ENCODE measurements at regions not wholly inside any gene's neighbourhood (a gene's known extent, or its start where the extent isn't known, plus 50 kb on each side); places are given as distances from the start of the nearest gene placed in this dataset.

- H3K4me3 Mint-ChIP-seq, result no peak overlapping the region
- no peaks in the 10 kb centered on the region for H3K4me1 Mint-ChIP-seq (ENCODE audit: low read depth)
- H3K27me3 Mint-ChIP-seq, result peaks cover 14% of the 10 kb centered on the region
- no peaks in the 10 kb centered on the region for H3K9me3 Mint-ChIP-seq
- no peak overlapping the region for H3K27ac Mint-ChIP-seq
- H3K36me3 Mint-ChIP-seq (ENCODE audit: low read depth), result no peaks in the 10 kb centered on the region
- intact Hi-C loops (cut with micrococcal nuclease), result loop anchor here (10.0 kb wide), 1 partner anchor 737 kb away; no protein-coding TSS in a partner anchor
These were observed 567.9 kb upstream of the CADM1 start for GRCh38 chr11:116072133-116072532.

DNA sequence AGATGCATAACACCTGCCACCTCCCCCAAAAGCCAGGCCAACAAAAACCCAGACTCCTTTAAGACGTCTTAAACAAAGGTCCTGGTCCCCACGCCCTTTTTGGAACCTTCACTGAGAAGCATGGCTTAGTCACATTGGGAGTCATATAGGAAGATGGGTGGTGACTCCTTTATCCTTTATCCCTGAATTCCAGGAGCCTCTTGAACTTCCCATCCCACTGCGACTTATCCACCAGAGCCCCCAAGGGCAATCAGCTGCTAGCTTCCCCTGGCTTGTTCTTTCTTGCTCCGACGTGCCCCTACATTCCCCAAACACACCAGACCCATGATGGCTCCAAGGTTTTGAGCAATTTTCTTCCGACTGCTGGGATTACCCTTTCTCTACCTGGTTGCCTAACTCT, 567.0 kb upstream of the CADM1 start:
- Mint-ChIP-seq H3K36me3 (ENCODE audit: low read depth) (no peaks in the 10 kb centered on the region), H3K4me1 (ENCODE audit: low read depth) (no peaks in the 10 kb centered on the region), H3K4me3 (no peak overlapping the region), H3K9me3 (no peaks in the 10 kb centered on the region), H3K27me3 (peaks cover 14% of the 10 kb centered on the region), H3K27ac (no peak overlapping the region)
- intact Hi-C loops (cut with micrococcal nuclease), result loop anchor here (10.0 kb wide), 1 partner anchor 736 kb away; no protein-coding TSS in a partner anchor

DNA sequence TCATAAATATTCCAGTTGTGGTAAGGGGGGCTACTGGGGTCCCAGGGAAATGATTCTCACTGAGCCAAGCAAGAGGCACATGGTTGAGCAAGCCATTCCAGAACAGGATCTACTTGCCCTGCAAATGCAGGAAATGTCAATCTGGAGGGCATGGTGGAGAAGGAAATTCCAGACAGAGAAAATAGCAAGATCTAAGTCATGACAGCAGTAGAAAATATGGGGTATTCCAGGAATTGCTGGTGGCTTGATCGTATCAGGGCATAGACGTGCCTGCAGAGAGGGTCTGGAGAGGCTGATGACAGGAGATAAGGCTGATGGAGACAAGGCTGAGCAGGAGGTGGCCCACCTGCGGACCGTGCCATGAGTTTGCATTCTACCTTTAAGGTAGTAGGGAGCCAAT, 566.3 kb upstream of the CADM1 start:
- Mint-ChIP-seq H3K4me1 (ENCODE audit: low read depth) (no peaks in the 10 kb centered on the region), H3K36me3 (ENCODE audit: low read depth) (no peaks in the 10 kb centered on the region), H3K4me3 (no peak overlapping the region), H3K27me3 (peaks cover 14% of the 10 kb centered on the region), H3K27ac (no peak overlapping the region), H3K9me3 (no peaks in the 10 kb centered on the region)
- intact Hi-C loops (cut with micrococcal nuclease), result loop anchor here (10.0 kb wide), 1 partner anchor 736 kb away; no protein-coding TSS in a partner anchor

- intact Hi-C loops (cut with micrococcal nuclease), result no loop called here
- H3K27ac Mint-ChIP-seq, result no peak overlapping the region
- H3K27me3 Mint-ChIP-seq, result peaks cover 10% of the 10 kb centered on the region
- no peaks in the 10 kb centered on the region for H3K4me1 Mint-ChIP-seq (ENCODE audit: low read depth)
- no peaks in the 10 kb centered on the region for H3K9me3 Mint-ChIP-seq
- H3K36me3 Mint-ChIP-seq (ENCODE audit: low read depth), result no peaks in the 10 kb centered on the region
- H3K4me3 Mint-ChIP-seq, result no peak overlapping the region
These were observed 562.6 kb upstream of the CADM1 start for GRCh38 chr11:116066777-116067176.

GRCh38 chr11:116065986-116066385, 561.8 kb upstream of the CADM1 start:
- peaks cover 7% of the 10 kb centered on the region for H3K27me3 Mint-ChIP-seq
- intact Hi-C loops (cut with micrococcal nuclease), result no loop called here
- H3K4me1 Mint-ChIP-seq (ENCODE audit: low read depth), result no peaks in the 10 kb centered on the region
- no peaks in the 10 kb centered on the region for H3K36me3 Mint-ChIP-seq (ENCODE audit: low read depth)
- no peak overlapping the region for H3K27ac Mint-ChIP-seq
- no peaks in the 10 kb centered on the region for H3K9me3 Mint-ChIP-seq
- H3K4me3 Mint-ChIP-seq, result no peak overlapping the region

GRCh38 chr11:116065191-116065895, 561.1 kb upstream of the CADM1 start:
- Mint-ChIP-seq H3K27ac (no peak overlapping the region), H3K4me3 (no peak overlapping the region), H3K36me3 (ENCODE audit: low read depth) (no peaks in the 10 kb centered on the region), H3K9me3 (no peaks in the 10 kb centered on the region), H3K27me3 (peaks cover 4% of the 10 kb centered on the region), H3K4me1 (ENCODE audit: low read depth) (no peaks in the 10 kb centered on the region)
- intact Hi-C loops (cut with micrococcal nuclease), result no loop called here

GRCh38 chr11:116062490-116063171, 558.4 kb upstream of the CADM1 start:
- Mint-ChIP-seq H3K27me3 (peaks cover 8% of the 10 kb centered on the region), H3K4me3 (no peak overlapping the region), H3K36me3 (ENCODE audit: low read depth) (no peaks in the 10 kb centered on the region), H3K9me3 (no peaks in the 10 kb centered on the region), H3K4me1 (ENCODE audit: low read depth) (no peaks in the 10 kb centered on the region), H3K27ac (no peak overlapping the region)
- intact Hi-C loops (cut with micrococcal nuclease), result no loop called here

- no peaks in the 10 kb centered on the region for H3K4me1 Mint-ChIP-seq (ENCODE audit: low read depth)
- intact Hi-C loops (cut with micrococcal nuclease), result no loop called here
- no peaks in the 10 kb centered on the region for H3K9me3 Mint-ChIP-seq
- H3K4me3 Mint-ChIP-seq, result no peak overlapping the region
- H3K27ac Mint-ChIP-seq, result no peak overlapping the region
- no peaks in the 10 kb centered on the region for H3K36me3 Mint-ChIP-seq (ENCODE audit: low read depth)
- peaks cover 8% of the 10 kb centered on the region for H3K27me3 Mint-ChIP-seq
These were observed 557.9 kb upstream of the CADM1 start for GRCh38 chr11:116062129-116062489.

DNA sequence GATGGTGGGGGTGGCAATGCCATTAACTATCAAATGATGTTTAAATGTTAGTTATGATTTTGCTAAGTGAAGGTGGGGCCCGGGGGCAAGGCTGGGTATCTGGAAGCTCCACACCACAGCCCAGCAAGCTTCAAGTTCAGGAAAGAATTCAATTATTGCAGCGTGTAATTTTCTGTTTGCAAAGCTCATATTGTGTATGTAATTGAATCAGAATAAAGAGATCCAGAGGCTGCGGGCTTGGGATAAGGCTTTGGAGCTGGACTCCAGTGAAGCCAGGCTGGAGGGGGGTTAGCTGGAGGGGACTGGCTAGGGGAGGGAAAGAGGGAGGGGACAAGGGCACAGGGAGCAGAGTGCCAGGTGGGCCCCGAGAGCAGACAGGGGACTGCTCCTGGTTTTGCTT, 557.1 kb upstream of the CADM1 start:
- no peaks in the 10 kb centered on the region for H3K9me3 Mint-ChIP-seq
- H3K27ac Mint-ChIP-seq, result no peak overlapping the region
- intact Hi-C loops (cut with micrococcal nuclease), result no loop called here
- no peaks in the 10 kb centered on the region for H3K4me1 Mint-ChIP-seq (ENCODE audit: low read depth)
- no peaks in the 10 kb centered on the region for H3K36me3 Mint-ChIP-seq (ENCODE audit: low read depth)
- H3K27me3 Mint-ChIP-seq, result peaks cover 9% of the 10 kb centered on the region
- no peak overlapping the region for H3K4me3 Mint-ChIP-seq

GRCh38 chr11:116059919-116060318, 555.7 kb upstream of the CADM1 start:
- Mint-ChIP-seq H3K4me1 (ENCODE audit: low read depth) (no peaks in the 10 kb centered on the region), H3K9me3 (no peaks in the 10 kb centered on the region), H3K27me3 (peaks cover 15% of the 10 kb centered on the region), H3K27ac (no peak overlapping the region), H3K4me3 (no peak overlapping the region), H3K36me3 (ENCODE audit: low read depth) (no peaks in the 10 kb centered on the region)
- intact Hi-C loops (cut with micrococcal nuclease), result no loop called here

DNA sequence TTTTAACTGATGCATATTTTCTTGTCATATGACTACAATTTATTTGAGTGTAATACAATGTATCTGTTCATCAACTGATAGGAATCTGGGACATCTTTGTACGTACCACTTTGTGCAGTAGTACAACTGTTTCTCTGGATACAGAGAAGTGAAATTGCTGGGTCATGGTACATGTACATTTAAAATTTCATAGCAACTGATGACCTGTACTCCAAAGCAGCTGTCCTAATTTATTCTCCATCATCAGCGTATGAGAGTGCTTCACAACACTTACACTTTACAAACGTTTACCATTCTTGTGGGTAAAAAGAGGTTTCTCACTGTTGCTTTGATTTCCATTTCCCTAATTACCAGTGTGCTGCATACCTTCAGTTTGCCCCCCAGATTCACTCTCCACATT, 552.8 kb upstream of the CADM1 start:
- no peak overlapping the region for H3K4me3 Mint-ChIP-seq
- no peaks in the 10 kb centered on the region for H3K9me3 Mint-ChIP-seq
- H3K4me1 Mint-ChIP-seq (ENCODE audit: low read depth), result no peaks in the 10 kb centered on the region
- H3K27ac Mint-ChIP-seq, result no peak overlapping the region
- no peaks in the 10 kb centered on the region for H3K36me3 Mint-ChIP-seq (ENCODE audit: low read depth)
- H3K27me3 Mint-ChIP-seq, result peaks cover 19% of the 10 kb centered on the region
- intact Hi-C loops (cut with micrococcal nuclease), result no loop called here

DNA sequence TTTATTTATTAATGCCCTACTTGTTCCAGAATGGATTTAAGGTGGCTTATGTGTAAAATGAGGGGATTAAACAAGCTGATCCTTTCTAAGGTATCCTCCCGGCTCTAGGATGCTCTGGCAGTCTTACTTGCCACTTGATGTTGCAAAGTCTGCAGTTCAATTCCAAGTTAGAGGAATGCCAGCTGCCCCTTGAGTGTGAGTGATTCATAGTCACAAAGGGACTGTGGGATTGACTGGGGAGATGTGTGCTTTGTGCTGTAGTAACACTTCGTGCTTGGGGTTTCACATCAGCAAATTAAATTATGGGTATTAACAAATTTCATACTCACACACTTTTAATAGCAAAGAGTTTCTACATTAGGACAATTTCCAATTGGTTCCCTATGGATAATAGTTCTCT, 550.8 kb upstream of the CADM1 start:
- H3K4me3 Mint-ChIP-seq, result no peak overlapping the region
- peaks cover 19% of the 10 kb centered on the region for H3K27me3 Mint-ChIP-seq
- intact Hi-C loops (cut with micrococcal nuclease), result no loop called here
- H3K9me3 Mint-ChIP-seq, result no peaks in the 10 kb centered on the region
- no peaks in the 10 kb centered on the region for H3K4me1 Mint-ChIP-seq (ENCODE audit: low read depth)
- no peaks in the 10 kb centered on the region for H3K36me3 Mint-ChIP-seq (ENCODE audit: low read depth)
- no peak overlapping the region for H3K27ac Mint-ChIP-seq

DNA sequence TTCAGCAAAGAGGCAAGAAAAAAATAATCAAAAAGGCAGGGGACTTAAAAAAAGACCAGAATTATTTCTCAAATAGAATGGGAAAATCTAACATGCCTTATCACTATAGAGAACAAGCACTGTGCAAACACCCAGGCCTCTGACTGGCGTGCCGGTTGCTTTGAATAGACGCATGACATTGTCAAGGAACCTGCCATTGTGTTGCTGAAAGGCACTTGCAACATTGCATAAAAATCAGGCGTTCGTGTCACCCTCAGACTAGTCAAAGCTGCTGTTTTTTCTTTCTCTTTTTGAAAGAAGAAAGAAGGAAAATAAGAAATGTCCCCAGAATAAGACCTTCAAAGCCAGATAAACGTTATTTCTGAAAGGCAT, 549.3 kb upstream of the CADM1 start:
- H3K27ac Mint-ChIP-seq, result no peak overlapping the region
- H3K9me3 Mint-ChIP-seq, result no peaks in the 10 kb centered on the region
- peaks cover 19% of the 10 kb centered on the region for H3K27me3 Mint-ChIP-seq
- intact Hi-C loops (cut with micrococcal nuclease), result no loop called here
- H3K4me3 Mint-ChIP-seq, result no peak overlapping the region
- no peaks in the 10 kb centered on the region for H3K4me1 Mint-ChIP-seq (ENCODE audit: low read depth)
- H3K36me3 Mint-ChIP-seq (ENCODE audit: low read depth), result no peaks in the 10 kb centered on the region

GRCh38 chr11:116052603-116053547, 548.7 kb upstream of the CADM1 start:
- Mint-ChIP-seq H3K27ac (no peak overlapping the region), H3K9me3 (no peaks in the 10 kb centered on the region), H3K36me3 (ENCODE audit: low read depth) (no peaks in the 10 kb centered on the region), H3K4me3 (no peak overlapping the region), H3K4me1 (ENCODE audit: low read depth) (no peaks in the 10 kb centered on the region), H3K27me3 (peaks cover 20% of the 10 kb centered on the region)
- intact Hi-C loops (cut with micrococcal nuclease), result no loop called here
